Aorta (tissue), 5 donors: ENCODE measurements at regions not wholly inside any gene's neighbourhood (a gene's known extent, or its start where the extent isn't known, plus 50 kb on each side); places are given as distances from the start of the nearest gene placed in this dataset.
"Not testable (repeated sequence)": the region's sequence is repeated elsewhere in the genome, so short reads cannot be mapped to it uniquely, and the experiment has no call there.

ENCODE experiments used
- ATAC-seq: fragments of 200-7000 bp; cut with Tn5 transposase; one replicate; pipeline ENCODE4 v1.9.1; 2022; ENCODE audit warnings: moderate library complexity; ENCODE audit not compliant: low FRiP score
- DNase-seq, 2 donors: peaks; one replicate each; pipeline ENCODE4 v3.0.0-alpha.2; 2020
- H3K27ac ChIP-seq, 2 donors: one replicate each; pipeline ENCODE4 v1.5.1; 2013; ENCODE audit warnings: low read length in 2 of 2, mild to moderate bottlenecking in 2 of 2, moderate library complexity in 2 of 2, control low read depth in 1 of 2, inconsistent platforms in 1 of 2, low read depth in 1 of 2
- H3K27me3 ChIP-seq, 2 donors: one replicate each; pipeline ENCODE4 v1.6.1; 2013; ENCODE audit warnings: control low read depth in 1 of 2, low read length in 1 of 2, mild to moderate bottlenecking in 1 of 2, moderate library complexity in 1 of 2; ENCODE audit not compliant: insufficient read depth in 2 of 2, control insufficient read depth in 1 of 2
- H3K36me3 ChIP-seq, 2 donors: one replicate each; pipeline ENCODE4 v1.6.1; 2013; ENCODE audit warnings: control low read depth in 1 of 2, low read length in 1 of 2, mild to moderate bottlenecking in 1 of 2; ENCODE audit not compliant: insufficient read depth in 2 of 2, control insufficient read depth in 1 of 2
- H3K4me1 ChIP-seq, 2 donors: one replicate each; pipeline ENCODE4 v1.6.1; 2013; ENCODE audit warnings: low read length in 2 of 2, control low read depth in 1 of 2, mild to moderate bottlenecking in 1 of 2, moderate library complexity in 1 of 2; ENCODE audit not compliant: insufficient read depth in 2 of 2, control insufficient read depth in 1 of 2
- H3K4me3 ChIP-seq, 2 donors: one replicate each; pipeline ENCODE4 v1.5.1; 2013; ENCODE audit warnings: low read length in 2 of 2, control low read depth in 1 of 2, mild to moderate bottlenecking in 1 of 2
- H3K9me3 ChIP-seq: one replicate; pipeline ENCODE4 v1.6.1; 2013; ENCODE audit warnings: mild to moderate bottlenecking, low read length; ENCODE audit not compliant: control insufficient read depth
- WGBS, 2 donors: extraction: QIAGEN DNeasy Blood & Tissue Kit; methylation state at CpG; one replicate each; pipeline ENCODE4 v1.1.7; 2013; 5-methylcytosine and 5-hydroxymethylcytosine counted together
- intact Hi-C, 2 donors: fragments of 100-400 bp; cut with DNase I; formaldehyde crosslinking; loops; one replicate each; pipeline versions ENCODE4 v1.14.2 to v1.15.0; 2022
- donor health status: healthy with polysubstance abuse.
- donor health status: Bipolar disorder and iron deficiency.
- donor health status: DM: no; HTN: no; CAD: no.
- donor health status: DM: no; HTN: no; CAD: no.
- donor health status: DM: yes; HTN: yes; CAD: no.

DNA sequence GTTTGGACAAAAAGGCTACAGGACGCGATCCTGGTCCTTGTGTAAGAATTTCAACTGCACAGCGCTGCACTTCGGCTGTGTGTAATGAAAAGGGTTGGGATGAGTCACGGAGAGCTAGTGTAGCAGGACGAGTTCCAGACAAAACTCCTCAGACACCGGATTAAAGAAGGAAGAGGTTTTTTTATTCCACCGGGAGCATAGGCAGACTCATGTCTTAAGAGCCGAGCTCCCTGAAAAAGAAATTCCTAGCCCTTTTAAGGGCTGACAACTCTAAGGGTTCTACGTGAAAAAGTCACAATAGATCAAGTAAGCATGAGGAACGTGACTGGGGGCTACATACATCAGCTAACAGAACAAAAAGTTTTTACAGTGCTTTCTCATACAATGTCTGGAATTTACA, 54.8 kb upstream of the FAM90A1 start:
- H3K9me3 ChIP-seq, H3K4me1 ChIP-seq, H3K27me3 ChIP-seq, H3K36me3 ChIP-seq, intact Hi-C loops, H3K4me3 ChIP-seq, ATAC-seq, DNase-seq, H3K27ac ChIP-seq: not testable (repeated sequence)
- 23 to 30% methylated on average over 9 to 10 of the region's 11 CpGs for WGBS, 2 donors

DNA sequence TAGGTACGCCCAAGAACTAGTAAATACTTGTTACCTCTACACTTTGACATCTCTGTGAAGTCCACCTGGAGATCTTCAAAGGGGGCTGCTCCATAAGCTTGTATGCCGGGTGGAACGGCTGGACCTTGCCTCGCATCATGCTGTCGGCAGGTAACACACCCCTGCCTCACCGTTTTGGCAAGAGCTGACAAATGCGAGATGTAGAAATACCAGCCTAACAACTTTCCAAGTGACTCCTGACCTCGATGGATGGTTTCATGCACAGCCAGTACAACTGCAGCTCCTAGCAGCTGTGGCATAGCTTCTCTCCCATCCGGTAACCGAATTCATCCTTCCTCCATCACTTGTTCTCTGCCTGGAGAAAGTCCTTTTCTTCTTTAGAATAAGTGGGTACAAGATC, 58.3 kb upstream of the FAM90A1 start:
- intact Hi-C loops, DNase-seq, H3K27ac ChIP-seq, ATAC-seq, H3K9me3 ChIP-seq, H3K36me3 ChIP-seq, H3K4me1 ChIP-seq, H3K4me3 ChIP-seq, H3K27me3 ChIP-seq: not testable (repeated sequence)
- 88 to 90% methylated on average over 9 to 10 of the region's 10 CpGs for WGBS, 2 donors

DNA sequence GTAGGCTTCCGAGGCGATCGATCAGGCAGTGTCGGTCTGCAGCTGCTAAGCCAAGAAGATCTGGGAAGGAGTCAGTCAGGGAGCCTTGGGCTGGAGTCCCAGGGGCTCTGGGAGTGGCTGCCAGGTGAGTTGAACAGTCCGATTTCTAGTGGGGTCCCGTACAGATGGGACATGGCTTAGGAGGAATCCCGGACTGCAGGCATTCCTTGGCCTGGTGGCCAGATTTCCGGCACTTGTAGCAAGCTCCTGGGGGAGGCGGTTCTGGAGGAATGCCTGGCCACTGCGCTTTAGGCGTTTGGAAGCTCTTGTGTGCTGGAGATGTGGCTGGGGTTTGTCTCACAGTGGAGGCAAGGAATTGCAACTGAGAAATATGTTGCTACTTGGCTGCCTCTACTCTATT, 64.3 kb upstream of the FAM90A1 start:
- DNase-seq, H3K27ac ChIP-seq, H3K27me3 ChIP-seq, intact Hi-C loops, H3K4me1 ChIP-seq, ATAC-seq, H3K9me3 ChIP-seq, H3K36me3 ChIP-seq, H3K4me3 ChIP-seq: not testable (repeated sequence)
- WGBS, 2 donors = 88 to 90% methylated on average over 9 to 11 of the region's 11 CpGs

DNA sequence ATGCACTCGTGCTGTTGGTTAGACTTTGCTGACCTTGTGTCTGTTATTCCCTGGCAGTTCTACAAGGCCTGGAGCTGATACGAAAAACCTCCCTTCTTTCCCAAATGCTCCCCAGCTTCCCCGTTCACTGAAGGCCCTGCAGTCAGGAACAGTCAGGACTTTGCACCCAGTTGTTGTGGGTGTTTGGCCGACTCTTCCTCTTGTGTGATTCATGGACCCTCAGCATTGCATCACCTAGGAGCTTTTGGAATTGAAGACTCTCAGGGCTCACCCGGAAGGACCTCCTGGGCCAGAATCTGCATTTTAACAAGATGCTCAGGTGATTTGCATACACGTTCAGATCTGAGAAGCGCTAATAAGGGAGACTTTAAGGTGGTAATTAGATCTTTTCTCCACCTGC, 67.2 kb upstream of the FAM90A1 start:
- WGBS, 2 donors = 82 to 83% methylated on average over 6 of the region's 7 CpGs
- H3K27ac ChIP-seq, H3K9me3 ChIP-seq, ATAC-seq, intact Hi-C loops, H3K4me1 ChIP-seq, H3K27me3 ChIP-seq, H3K4me3 ChIP-seq, H3K36me3 ChIP-seq, DNase-seq: not testable (repeated sequence)

DNA sequence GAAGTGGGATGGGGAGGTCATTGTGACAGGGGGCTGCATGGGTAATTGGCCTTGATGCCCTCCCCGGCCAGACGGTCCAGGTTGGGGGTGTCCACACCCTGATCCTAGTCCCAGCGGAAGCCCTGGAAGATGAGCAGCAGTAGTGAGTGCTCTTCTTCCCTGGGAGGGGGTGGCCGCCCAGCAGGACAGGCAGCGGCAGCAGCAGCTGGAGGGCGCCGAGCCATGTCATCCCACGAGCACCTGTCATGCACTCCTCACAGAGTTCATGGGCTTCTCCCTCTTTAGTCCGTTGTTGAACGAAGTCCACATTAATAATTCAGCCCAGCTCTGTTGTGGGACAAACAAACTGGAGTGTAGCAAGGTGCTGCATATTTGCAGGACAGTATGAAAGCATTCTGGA, 81.2 kb upstream of the FAM90A1 start:
- DNase-seq, H3K4me1 ChIP-seq, H3K36me3 ChIP-seq, intact Hi-C loops, H3K27me3 ChIP-seq, H3K9me3 ChIP-seq, H3K27ac ChIP-seq, ATAC-seq, H3K4me3 ChIP-seq: not testable (repeated sequence)
- WGBS, 2 donors = 55 to 58% methylated on average over 8 to 10 of the region's 10 CpGs

DNA sequence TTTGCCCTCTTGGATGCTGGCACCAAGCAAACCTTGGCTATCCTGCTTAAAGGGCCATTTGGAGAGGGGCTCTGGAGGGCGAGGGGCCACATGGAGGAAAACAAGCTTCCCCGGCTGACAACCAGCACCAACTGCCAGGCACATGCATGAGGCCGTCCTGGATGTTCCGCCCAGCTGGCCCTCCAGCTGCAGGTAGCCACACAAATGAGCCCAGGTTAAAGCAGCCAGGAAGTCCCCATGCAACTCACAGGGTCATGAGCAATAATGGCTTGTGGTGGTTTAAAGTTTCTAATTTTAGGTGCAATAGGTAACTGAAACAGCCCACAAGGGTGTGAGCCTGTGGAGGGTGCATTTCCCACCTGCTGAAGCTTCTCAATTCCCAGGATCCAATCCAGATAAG, 88.6 kb upstream of the FAM90A1 start:
- H3K27ac ChIP-seq, DNase-seq, H3K27me3 ChIP-seq, H3K4me1 ChIP-seq, H3K36me3 ChIP-seq, H3K9me3 ChIP-seq, H3K4me3 ChIP-seq, intact Hi-C loops, ATAC-seq: not testable (repeated sequence)
- 89 to 91% methylated on average over 4 of the region's 4 CpGs for WGBS, 2 donors

DNA sequence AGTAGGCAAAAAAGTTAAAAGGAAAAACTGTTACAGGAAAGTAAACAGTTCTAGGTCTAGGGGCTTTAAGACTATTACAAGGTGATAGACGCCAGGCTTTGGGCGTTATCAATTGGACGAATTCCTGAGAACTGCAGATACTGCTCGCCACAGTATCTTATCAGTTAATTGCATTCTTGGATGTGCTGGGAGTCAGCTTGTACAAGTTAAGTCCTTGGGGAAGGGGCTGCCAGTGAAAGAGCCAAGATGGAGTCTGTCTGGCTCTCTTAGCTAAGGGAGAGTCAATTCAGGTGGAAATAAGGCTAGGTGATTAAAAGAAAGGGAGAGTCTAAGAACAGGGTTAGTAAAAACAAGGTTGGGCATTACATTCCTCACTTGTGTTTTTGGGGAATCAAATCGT, 90.3 kb upstream of the FAM90A1 start:
- H3K4me1 ChIP-seq, H3K4me3 ChIP-seq, H3K36me3 ChIP-seq, DNase-seq, intact Hi-C loops, H3K9me3 ChIP-seq, H3K27ac ChIP-seq, H3K27me3 ChIP-seq, ATAC-seq: not testable (repeated sequence)
- 40 to 46% methylated on average over 5 of the region's 5 CpGs for WGBS, 2 donors

DNA sequence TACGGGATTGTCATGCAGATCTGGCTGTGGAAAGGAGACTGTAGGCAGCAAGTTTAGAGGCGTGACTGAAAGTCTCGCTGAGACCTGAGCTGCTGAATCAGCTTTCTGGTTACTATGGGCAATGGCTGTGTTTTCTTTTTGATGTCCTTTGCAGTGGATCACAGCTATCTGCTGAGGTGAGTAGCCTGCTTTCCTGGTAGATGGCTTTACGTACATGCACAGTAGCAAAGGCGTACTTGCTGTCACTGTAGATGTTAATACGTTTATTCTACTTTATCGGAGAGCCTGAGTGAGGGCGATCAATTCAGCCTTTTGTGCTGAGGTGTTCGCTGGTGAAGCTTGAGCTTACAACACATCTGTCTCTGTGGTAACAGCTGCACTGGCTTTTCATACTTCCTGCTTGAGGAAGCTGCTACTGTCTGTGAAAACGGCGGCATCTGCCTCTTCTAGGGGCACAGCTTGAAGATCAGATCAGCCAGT, 92.9 kb upstream of the FAM90A1 start:
- H3K36me3 ChIP-seq, DNase-seq, H3K27ac ChIP-seq, intact Hi-C loops, ATAC-seq, H3K9me3 ChIP-seq, H3K4me1 ChIP-seq, H3K4me3 ChIP-seq, H3K27me3 ChIP-seq: not testable (repeated sequence)
- WGBS, 2 donors = 55 to 60% methylated on average over 11 of the region's 11 CpGs

DNA sequence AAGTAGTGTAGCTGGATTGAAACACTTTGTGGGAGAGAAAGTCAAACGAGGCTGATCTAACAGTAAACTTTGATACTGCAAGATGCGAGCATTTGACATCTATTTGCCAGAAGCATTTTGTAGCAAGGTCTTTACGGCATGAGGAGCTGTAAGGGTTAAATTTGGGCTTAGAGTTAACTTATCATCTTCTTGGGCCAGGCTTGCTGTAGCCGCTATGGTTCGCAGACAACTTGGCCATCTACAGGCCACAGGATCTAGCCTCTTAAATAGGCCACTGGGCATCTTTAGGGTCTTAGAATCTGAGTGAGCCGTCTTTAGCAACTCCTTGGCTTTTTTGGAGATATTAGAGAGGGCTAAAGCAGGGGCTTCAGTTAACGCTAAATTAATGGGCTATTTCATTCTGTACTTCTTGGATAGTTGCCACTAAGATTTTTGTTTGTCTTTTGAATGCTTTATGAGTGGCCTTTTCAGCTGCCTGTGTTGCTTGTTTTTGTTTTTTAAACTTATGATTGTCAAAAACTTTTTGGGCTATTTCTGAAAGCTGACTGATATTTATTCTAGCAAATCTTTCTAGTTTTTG, 93.5 kb upstream of the FAM90A1 start:
- 60 to 61% methylated on average over 7 of the region's 7 CpGs for WGBS, 2 donors
- H3K9me3 ChIP-seq, intact Hi-C loops, H3K4me1 ChIP-seq, H3K4me3 ChIP-seq, ATAC-seq, H3K36me3 ChIP-seq, H3K27me3 ChIP-seq, H3K27ac ChIP-seq, DNase-seq: not testable (repeated sequence)
